Lower leg skin (tissue), 3 donors: ENCODE measurements at regions not wholly inside any gene's neighbourhood (a gene's known extent, or its start where the extent isn't known, plus 50 kb on each side); places are given as distances from the start of the nearest gene placed in this dataset.

Experiments used
- CTCF ChIP-seq, 3 donors: fragments of 450-650 bp; IDR thresholded peaks; one replicate each; pipeline ENCODE4 v1.5.1; 2016; ENCODE audit warnings: antibody characterized with exemption in 3 of 3, mild to moderate bottlenecking in 3 of 3, moderate library complexity in 2 of 3
- POLR2A ChIP-seq, 2 donors: fragments of 450-650 bp; IDR thresholded peaks; one replicate each; pipeline ENCODE4 v1.6.1; 2016 to 2017; ENCODE audit warnings: antibody characterized with exemption in 2 of 2, mild to moderate bottlenecking in 1 of 2, moderate library complexity in 1 of 2

- TF ChIP-seq POLR2A (IDR thresholded peaks at IDR 0.05) (no peak), CTCF (IDR thresholded peaks at IDR 0.05) (no peak)
These were observed 196.3 kb downstream of the ERCC6L2 start for GRCh38 chr9:96071815-96072124.
